Kidney epithelial cell (primary cell): ENCODE measurements at regions not wholly inside any gene's neighbourhood (a gene's known extent, or its start where the extent isn't known, plus 50 kb on each side); places are given as distances from the start of the nearest gene placed in this dataset.
"Not testable (repeated sequence)": the region's sequence is repeated elsewhere in the genome, so short reads cannot be mapped to it uniquely, and the experiment has no call there.

Experiments
- DNase-seq: peaks from one replicate; pipeline ENCODE4 v3.0.0-alpha.2; 2010; ENCODE audit warnings: low read depth
- H3K27me3 ChIP-seq: 2 replicates; pipeline ENCODE4 v1.6.0; 2011; ENCODE audit warnings: low read length; ENCODE audit not compliant: control insufficient read depth, insufficient read depth
- H3K36me3 ChIP-seq: 2 replicates; pipeline ENCODE4 v1.5.1; 2011; ENCODE audit warnings: low read length; ENCODE audit not compliant: control insufficient read depth, insufficient read depth
- H3K4me3 ChIP-seq: 2 replicates; pipeline ENCODE4 v1.5.1; 2011; ENCODE audit warnings: low read depth, mild to moderate bottlenecking, control low read depth, low read length
- CTCF ChIP-seq: IDR thresholded peaks from 2 replicates; pipeline ENCODE4 v1.5.1; 2011; ENCODE audit warnings: mild to moderate bottlenecking, moderate library complexity, low read length, control low read depth, inconsistent platforms; ENCODE audit not compliant: insufficient read depth, poor library complexity, severe bottlenecking

- Histone ChIP-seq H3K27me3 (no peaks in the 10 kb centered on the region), H3K4me3 (no peak overlapping the region), H3K36me3 (no peaks in the 10 kb centered on the region)
- DNase-seq = no peak
- TF ChIP-seq CTCF = no peak
These were observed 110.1 kb downstream of the TMEM167A start for GRCh38 chr5:82967072-82967471.

GRCh38 chr5:82959466-82959865 lies 117.7 kb downstream of the TMEM167A start:
- DNase-seq = no peak
- no peaks in the 10 kb centered on the region for H3K36me3 ChIP-seq
- TF ChIP-seq CTCF = no peak
- H3K4me3 ChIP-seq = no peak overlapping the region
- H3K27me3 ChIP-seq = no peaks in the 10 kb centered on the region

- Histone ChIP-seq H3K4me3 (no peak overlapping the region), H3K36me3 (no peaks in the 10 kb centered on the region), H3K27me3 (no peaks in the 10 kb centered on the region)
- no peak for TF ChIP-seq CTCF
- DNase-seq = no peak
These were observed 120.6 kb downstream of the TMEM167A start for GRCh38 chr5:82956600-82956999.

- H3K27me3 ChIP-seq = no peaks in the 10 kb centered on the region
- no peaks in the 10 kb centered on the region for H3K36me3 ChIP-seq
- peak; percentile 52 for DNase-seq
- no peak overlapping the region for H3K4me3 ChIP-seq
- no peak for TF ChIP-seq CTCF
These were observed 124.9 kb downstream of the TMEM167A start for GRCh38 chr5:82952326-82952725.

- H3K27me3 ChIP-seq, H3K4me3 ChIP-seq, DNase-seq, H3K36me3 ChIP-seq: not testable (repeated sequence)
These were observed 132.9 kb downstream of the TMEM167A start for GRCh38 chr5:82944267-82944666.

GRCh38 chr5:82942083-82942881 lies 134.9 kb downstream of the TMEM167A start:
- no peak for TF ChIP-seq CTCF
- Histone ChIP-seq H3K27me3 (no peaks in the 10 kb centered on the region), H3K36me3 (no peaks in the 10 kb centered on the region), H3K4me3 (no peak overlapping the region)
- no peak for DNase-seq
